NCI-H2196 (cell line): ENCODE measurements at regions not wholly inside any gene's neighbourhood (a gene's known extent, or its start where the extent isn't known, plus 50 kb on each side); places are given as distances from the start of the nearest gene placed in this dataset.
"Not testable (repeated sequence)": the region's sequence is repeated elsewhere in the genome, so short reads cannot be mapped to it uniquely, and the experiment has no call there.

ENCODE experiments used
- DNase-seq: peaks from one replicate; lab custom pipeline; 2025; ENCODE audit not compliant: unreplicated experiment; lab: John Stamatoyannopoulos, UW

DNA sequence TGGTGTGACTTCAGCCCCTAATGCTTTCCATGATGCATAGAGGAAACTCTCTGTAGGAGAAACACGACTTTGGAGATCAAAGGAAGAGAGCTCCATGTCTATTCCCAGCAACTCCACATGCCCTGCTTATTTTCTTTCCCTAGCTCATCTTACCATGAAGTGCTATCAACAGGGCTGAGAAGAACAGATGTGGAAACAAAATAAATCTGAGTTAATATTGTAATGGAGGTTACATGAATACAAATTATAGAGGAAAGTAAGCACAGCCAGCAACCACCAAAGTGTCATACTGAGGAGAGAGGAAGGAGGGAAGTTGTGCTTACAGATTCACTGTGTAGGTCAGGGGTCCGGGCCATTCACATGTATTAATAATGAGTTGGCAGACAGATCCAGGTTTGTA is 157.5 kb downstream of the RFPL4B start:
- no peak for DNase-seq

DNA sequence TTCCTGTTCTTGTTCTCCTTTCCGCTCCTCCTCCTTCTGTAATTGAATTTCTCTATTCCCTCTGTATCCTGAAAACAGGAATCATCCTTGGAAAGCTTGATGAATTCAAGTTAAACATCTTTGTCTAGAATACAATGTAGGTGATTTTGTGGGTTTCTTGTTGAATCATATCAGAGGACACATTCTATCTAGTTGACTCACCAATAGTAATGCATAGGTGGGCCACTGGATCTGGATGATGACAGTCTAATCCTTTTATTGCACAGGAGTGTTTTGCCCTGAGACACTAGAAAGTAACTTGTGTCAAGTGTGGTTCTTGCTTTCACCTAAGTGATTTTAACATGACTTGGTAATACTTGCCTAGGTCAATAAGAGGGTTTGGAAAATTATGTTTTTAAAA is 164.3 kb downstream of the RFPL4B start:
- DNase-seq = no peak

DNA sequence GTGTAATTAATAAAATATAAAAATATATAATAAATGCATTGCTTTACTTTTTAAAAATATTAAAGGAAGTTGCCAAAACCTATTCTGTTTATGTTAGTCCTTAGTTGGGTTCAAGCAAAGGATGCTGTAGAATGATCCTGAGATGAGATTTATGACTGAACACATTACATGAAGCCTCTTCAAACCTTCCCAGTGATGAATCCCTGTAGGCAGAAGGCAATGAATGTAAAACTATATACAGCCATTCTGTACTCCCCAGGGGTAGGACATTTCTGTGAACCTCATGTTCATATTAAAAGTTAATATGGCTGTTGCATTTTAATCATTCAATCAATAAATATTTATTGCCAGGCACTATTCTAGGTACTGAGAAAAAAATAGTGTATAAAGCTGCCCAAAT is 166.0 kb downstream of the RFPL4B start:
- DNase-seq = no peak

DNA sequence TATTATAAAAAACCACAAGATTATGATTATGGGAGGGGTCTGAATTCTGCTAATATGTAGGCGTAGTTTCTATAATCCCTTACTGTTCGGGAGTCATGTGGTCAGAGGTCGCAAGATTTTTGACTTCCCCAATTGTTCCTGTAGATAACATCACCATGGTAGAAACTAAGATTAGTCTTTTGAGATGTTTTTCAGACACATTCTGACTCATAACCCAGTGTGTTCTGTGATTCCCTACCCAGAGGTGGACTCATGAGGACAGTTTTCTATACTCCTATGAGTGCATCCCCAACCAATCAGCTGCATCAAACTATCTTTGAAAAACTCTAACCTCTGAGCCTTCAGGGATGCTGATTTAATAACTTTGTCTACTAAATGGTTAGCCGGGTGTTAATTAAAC is 175.5 kb downstream of the RFPL4B start:
- no peak for DNase-seq

DNA sequence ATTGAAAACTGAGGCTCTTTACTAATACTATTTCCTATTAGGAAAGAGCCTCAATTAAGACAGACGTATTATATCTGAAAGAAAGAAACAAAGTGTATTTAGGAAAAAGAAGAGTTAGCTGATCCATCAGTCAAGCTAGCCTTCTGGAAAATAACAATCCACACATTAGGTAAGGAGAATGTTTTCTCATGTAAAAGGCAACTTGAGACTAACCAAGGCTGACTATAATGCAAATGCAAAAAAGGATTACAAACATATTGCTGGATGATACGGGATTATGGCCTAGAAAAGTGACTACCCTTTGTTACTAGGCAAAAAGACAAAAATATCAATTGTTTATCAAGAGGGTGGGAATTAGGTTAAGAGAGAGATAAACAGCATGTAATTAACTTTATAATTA is 176.9 kb downstream of the RFPL4B start:
- no peak for DNase-seq

DNA sequence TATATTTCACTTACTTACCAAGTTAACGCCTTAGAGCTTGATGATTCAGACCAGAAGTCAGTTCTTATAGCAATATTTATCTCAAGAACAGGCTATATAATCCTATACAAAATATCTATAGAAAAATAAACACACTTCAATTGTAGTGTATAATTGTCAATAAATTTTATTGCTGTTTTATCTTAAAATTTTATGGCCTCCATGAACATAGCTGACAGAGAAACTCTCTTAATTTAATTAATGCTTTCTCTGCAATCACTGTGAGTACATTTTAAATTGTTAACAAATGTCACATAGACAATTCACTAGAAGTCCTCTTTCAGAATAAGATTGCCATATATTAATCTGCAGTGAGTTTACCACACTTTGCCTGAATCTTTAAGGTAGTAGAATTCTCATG is 178.6 kb downstream of the RFPL4B start:
- DNase-seq = no peak

DNA sequence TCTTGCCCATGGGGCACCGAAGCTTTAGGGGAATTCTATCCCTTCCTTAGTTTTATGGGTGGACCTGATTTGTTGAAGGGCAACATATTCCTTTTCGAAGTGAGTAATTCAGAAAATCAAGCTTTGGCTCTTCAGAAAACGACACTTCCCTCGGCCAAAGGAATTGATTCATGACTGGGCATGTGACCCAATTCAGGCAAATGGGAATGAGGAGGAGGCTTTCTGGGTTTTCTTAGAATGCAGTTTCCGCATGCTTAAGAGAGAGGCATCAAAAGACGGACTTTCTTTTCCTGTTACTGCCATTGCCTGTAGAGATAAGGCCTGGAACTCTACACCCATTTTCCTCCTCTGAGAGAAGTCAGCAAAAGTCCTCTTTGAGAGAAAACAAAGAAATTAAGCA is 179.5 kb downstream of the RFPL4B start:
- DNase-seq = no peak

DNA sequence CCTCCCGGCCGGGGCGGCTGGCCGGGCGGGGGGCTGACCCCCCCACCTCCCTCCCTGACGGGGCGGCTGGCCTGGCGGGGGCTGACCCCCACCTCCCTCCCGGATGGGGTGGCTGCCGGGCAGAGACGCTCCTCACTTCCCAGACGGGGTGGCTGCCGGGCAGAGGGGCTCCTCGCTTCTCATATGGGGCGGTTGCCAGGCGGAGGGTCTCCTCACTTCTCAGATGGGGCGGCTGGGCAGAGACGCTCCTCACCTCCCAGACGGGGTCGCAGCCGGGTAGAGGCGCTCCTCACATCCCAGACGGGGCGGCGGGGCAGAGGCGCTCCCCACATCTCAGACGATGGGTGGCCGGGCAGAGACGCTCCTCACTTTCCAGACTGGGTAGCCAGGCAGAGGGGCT is 181.2 kb downstream of the RFPL4B start:
- not testable (repeated sequence) for DNase-seq

DNA sequence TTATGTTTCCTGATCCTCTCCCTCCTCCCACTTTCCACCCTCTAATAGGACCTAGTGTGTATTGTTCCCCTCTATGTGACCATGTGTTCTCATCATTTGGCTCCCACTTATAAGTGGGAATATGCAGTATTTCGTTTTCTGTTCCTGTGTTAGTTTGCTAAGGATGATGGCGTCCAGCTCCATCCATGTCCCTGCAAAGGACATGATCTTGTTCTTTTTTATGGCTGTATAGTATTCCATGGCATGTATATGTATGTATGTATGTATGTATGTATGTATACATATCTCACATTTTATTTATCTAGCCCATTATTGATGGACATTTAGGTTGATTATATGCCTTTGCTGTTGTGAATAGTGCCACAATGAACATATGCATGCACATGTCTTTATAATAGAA is 188.7 kb downstream of the RFPL4B start:
- no peak for DNase-seq

DNA sequence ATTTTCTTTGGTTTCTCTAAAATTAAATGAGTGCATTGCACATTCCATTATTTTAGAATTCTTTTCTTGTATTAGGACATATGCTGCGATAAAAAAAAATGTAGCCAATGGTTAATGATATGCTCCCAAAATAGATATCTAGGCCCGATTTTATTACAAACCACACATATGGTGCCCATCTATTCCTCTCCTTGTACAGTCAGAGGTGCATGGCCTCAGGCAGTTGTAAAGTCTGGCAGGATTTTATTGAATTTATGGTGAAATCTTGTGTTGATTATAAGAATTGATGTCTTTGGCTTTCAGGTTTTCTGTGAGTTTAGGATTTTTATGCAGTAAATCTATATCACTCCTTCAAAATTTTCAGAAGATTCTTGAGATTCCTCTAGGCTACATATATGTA is 192.2 kb downstream of the RFPL4B start:
- DNase-seq = no peak

DNA sequence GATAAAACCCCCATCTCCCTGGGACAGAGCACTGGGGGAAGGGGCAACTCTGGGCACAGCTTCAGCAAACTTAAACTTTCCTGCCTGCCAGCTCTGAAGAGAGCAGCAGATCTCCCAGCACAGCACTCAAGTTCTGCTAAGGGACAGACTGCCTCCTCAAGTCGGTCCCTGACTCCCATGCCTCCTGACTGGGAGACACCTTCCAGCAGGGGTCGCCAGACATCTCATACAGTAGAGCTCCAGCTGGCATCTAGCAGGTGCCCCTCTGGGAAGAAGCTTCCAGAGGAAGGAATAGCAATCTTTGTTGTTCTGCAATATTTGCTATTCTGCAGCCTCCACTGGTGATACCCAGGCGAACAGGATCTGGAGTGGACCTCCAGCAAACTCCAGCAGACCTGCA is 194.7 kb downstream of the RFPL4B start:
- not testable (repeated sequence) for DNase-seq

DNA sequence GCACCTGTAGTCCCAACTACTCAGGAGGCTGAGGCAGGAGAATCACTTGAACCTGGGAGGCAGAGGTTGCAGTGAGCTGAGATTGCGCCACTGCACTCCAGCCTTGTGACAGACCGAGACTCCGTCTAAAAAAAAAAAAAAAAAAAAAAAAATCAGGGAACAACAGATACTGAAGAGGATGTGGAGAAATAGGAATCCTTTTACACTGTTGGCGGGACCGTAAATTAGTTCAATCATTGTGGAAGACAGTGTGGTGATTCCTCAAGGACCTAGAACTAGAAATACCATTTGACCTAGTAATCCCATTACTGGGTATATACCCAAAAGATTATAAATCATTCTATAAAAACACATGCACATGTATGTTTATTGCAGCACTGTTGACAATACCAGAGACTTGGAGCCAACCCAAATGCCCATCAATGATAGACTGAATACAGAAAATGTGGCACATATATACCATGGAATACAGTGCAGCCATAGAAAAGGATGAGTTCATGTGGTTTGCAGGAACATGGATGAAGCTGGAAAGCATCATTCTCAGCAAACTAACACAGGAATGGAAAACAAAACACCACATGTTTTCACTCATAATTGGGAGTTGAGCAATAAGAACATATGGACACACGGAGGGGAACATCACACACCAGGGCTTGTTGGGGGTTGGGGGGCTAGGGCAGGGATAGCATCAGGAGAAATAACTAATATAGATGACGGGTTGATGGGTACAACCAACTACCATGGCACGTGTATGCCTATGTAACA is 200.4 kb downstream of the RFPL4B start:
- DNase-seq = not testable (repeated sequence)

DNA sequence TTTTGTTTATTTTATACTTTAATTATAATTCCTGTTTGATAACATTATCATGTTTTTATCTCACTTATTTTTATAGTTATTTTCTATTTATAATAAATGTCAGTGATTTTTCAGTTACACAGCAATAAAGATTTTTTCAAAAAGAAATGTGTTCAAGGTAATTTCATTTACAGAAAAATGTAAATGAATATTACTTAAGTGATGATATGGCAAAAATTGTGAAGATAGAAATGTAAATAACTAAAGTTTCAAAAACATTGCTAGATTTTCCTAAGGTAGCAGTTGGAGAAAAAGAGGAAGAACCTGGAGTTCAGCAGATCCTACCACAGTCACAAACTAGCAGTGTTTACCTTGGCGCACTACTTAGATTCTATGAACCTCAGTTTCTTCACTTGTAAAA is 202.6 kb downstream of the RFPL4B start:
- DNase-seq = no peak

DNA sequence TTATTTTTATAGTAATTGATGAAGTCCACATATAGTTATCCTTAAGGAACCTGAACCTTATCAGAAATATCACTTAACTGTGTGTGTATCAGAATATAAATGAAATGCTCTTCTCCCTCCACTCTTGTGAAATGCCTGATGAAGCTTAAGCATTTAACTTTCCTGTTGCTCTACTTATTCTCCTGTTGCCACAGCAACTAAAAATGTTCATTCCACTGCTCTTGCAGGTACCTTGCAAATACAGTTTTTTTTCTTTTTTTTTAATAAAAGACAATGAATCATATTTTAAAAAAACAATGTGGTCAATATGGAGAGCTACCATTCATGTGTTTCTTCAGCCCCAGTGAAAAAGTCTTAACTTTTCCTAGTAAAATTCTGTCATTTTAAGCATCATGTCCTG is 210.3 kb downstream of the RFPL4B start:
- no peak for DNase-seq

DNA sequence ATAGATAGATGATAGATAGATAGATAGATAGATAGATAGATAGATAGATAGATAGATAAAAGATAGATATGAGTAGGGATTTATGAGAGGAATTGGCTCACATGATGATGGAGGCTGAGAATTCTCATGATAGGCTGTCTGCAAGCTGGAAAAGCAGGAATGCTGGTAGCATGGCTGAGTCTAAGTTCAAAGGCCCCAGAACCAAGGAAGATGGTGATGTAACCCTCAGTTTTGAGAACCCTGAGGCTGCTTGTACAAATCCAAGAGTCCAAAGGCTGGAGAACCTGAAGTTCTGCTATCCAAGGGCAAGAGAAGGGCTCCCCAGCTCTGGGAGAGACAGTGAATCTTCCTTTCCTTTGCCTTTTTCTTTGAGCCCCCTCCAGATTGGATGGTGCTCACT is 210.8 kb downstream of the RFPL4B start:
- no peak for DNase-seq

DNA sequence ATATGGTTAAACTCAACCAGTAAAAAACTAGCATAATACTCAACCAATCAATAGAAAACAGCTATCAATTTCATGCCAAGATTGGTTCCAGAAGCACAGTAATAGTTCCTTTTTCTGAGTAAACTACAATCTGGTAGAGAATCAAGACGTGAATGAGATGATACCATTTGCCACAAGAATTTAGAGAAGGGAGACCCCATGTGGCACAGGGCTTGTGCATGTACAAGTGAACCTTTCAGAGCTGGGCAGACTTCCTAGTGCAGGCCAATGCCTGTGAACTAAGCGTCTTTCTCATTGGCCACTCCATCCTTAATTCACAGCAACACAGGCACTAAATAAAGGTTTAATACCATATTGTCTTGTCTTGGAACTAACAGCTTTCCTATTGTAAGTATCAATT is 213.5 kb downstream of the RFPL4B start:
- no peak for DNase-seq

DNA sequence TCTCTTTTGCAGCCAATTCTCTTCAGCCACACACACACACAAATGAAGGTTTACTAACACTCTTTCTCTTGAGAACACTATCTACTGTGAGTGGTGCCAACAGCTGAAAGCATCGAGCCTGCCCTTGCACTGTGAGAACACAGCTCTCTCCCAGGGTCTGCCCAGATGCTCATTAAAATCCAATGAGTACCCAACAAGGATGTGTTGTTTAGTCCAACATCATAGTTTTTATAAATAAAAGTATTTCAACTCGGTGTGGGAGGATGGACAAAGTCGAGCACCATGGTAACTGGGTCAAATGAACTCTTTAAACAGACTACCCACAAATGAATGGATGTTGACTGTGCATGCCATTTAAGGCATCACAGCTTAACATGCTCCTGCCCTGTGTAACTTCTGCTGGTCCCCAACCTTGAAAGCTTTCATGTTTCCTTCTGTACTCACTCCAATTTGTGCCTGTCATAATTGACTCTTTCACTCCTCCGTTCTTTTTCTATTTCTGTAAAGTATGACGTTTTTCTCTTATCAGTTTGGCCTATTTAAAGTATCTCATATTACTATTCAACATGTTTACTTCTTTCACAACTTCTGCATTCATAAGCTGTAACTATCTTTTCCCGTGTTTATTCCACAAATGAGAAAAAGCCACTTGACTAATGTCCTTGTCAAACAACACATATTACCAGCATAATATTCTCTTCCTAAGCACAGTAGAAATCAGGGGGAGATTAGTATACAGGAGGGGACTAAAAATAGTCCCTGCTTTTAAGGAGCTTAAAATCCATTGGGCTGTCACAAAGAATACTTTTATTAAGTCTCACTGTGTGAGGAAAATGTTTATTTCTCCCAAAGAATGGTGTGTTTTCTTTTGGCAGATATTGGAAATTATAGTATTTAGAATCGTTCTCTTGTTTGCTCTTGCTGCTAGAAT is 215.4 kb downstream of the RFPL4B start:
- peak; percentile 30 for DNase-seq

DNA sequence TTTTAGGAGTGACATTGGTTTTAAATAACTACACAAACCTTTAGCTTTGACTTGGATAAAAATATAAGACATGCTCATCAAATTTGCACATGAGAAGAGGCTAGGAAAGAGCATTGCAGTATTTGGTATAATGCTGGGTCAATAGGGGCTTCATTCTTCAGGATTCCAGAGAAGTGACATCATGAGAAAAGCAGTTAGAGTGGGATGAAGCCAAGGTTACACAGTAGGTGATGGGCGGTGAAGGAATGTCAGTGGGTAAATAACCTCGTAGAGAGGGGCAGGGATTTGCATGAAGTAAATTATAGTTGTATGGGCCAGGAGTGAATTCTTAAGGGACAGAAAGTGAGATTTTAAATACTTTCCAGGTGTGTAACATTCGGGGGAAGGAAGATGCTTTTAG is 216.2 kb downstream of the RFPL4B start:
- DNase-seq = no peak

DNA sequence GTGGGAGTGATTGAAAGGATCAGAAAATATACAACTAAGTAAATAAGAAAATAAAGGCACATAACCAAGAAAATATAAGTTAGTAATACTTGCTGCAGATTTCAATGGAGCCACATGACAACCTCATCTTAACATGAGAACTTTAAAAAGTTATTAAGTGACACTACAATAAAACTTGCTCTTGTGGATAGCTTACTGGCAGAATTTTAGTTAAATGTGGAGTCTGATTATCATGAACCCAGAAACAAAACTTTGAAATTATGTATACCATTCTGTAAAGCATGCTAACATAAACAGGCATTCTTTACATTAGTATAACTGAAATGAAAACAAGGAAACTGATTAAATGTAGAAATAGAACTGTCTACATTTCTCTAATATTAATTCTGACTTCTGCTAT is 220.9 kb downstream of the RFPL4B start:
- no peak for DNase-seq

DNA sequence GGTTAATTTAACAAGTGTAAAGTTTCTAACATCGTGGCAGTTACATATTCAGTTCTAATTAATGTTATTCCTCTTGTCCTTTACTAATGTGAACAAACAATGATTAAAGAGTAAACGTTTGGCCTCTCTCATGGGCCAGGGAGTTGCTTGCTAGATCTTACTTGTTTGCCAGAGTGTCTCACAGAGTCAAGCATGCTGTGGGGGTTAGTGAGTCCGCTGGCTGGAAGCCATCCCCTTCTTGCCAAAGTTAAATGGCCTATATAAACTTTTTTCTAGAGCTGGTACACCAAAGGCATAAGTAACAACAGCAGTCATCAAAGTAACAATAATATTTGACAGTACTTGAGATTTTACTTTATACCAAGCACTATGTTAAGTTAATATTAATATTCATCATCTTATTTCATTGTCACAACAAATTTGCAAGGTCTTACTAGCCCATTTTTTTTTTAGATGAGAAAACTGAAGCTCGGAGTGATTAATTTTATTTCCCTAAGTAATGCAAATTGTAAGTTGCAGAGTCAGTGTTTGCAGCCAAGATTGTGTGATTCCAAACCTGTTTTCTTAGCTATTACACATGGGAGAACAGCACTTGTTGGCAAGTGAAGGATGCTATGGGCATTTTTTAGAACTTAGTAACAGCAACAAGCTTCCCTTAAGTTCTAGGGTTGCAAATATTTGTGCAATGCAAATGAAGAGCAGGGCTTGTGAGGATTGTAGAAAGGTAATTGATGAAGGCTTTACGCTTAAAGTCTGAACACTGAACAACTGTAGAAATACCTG is 224.5 kb downstream of the RFPL4B start:
- DNase-seq = no peak

DNA sequence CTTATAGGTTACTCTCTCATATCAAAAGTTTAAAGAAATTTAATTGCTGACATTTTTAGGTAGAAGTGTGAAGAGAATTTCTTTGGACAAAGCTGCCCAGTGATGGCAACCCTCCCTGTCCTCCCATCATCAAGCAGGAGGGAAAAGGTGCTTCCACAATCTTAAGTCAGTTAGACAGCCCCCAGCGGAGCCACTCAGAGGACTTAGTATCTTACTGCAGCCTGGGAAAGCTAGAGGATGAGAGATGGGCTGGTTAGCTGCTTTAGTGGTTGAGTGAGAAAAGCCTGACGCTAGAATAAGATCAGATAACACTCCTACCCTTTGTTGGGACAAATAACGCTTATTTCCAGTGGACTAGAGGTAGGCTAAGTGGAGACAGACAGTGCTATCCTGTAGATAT is 227.1 kb downstream of the RFPL4B start:
- DNase-seq = no peak
